Sigmoid colon (tissue), 6 donors: ENCODE measurements at regions not wholly inside any gene's neighbourhood (a gene's known extent, or its start where the extent isn't known, plus 50 kb on each side); places are given as distances from the start of the nearest gene placed in this dataset.
"Not testable (repeated sequence)": the region's sequence is repeated elsewhere in the genome, so short reads cannot be mapped to it uniquely, and the experiment has no call there.

ENCODE experiments used
- DNase-seq: peaks from one replicate; pipeline ENCODE4 v3.0.0-alpha.2; 2019
- H3K27ac ChIP-seq, 4 donors: fragments of 200-600 bp; sonication (generic); one replicate each; pipeline ENCODE4 v1.5.1; 2016 to 2019; ENCODE audit warnings: mild to moderate bottlenecking in 1 of 4
- H3K27me3 ChIP-seq, 3 donors: fragments of 200-600 bp; sonication (generic); one replicate each; pipeline ENCODE4 v1.5.1; 2019; ENCODE audit warnings: mild to moderate bottlenecking in 1 of 3
- H3K36me3 ChIP-seq, 4 donors: fragments of 200-600 bp; sonication (generic); one replicate each; pipeline ENCODE4 v1.5.1; 2016 to 2019
- H3K4me1 ChIP-seq, 4 donors: fragments of 200-600 bp; sonication (generic); one replicate each; pipeline ENCODE4 v1.5.1; 2017 to 2019
- H3K4me3 ChIP-seq, 4 donors: fragments of 200-600 bp; sonication (generic); one replicate each; pipeline ENCODE4 v1.5.1; 2017 to 2019; ENCODE audit warnings: mild to moderate bottlenecking in 2 of 4, moderate library complexity in 1 of 4
- H3K9me3 ChIP-seq, 4 donors: fragments of 200-600 bp in 3 of 4; sonication (generic) in 3 of 4; one replicate each; pipeline versions ENCODE4 v1.5.1 to v1.6.1; 2013 to 2019
- EP300 ChIP-seq, 4 donors: sonication (generic); formaldehyde crosslinking; IDR thresholded peaks; one replicate each; pipeline ENCODE4 v1.6.1; 2017; ENCODE audit warnings: antibody characterized with exemption in 4 of 4
- POLR2A ChIP-seq, 2 donors: fragments of 450-650 bp; IDR thresholded peaks; one replicate each; pipeline ENCODE4 v1.6.1; 2016; ENCODE audit warnings: antibody characterized with exemption in 2 of 2, mild to moderate bottlenecking in 2 of 2, moderate library complexity in 2 of 2
- POLR2AphosphoS5 ChIP-seq, 4 donors: sonication (generic); formaldehyde crosslinking; IDR thresholded peaks; one replicate each; pipeline ENCODE4 v1.6.1; 2017; ENCODE audit warnings: antibody characterized with exemption in 4 of 4
- WGBS, 2 donors: extraction: QIAGEN DNeasy Blood & Tissue Kit; methylation state at CpG; one replicate each; pipeline ENCODE4 v1.1.7; 2013; 5-methylcytosine and 5-hydroxymethylcytosine counted together
- intact Hi-C: fragments of 100-400 bp; cut with DNase I; formaldehyde crosslinking; loops from one replicate; pipeline ENCODE4 v1.15.1; 2023
- TF ChIP-seq, protein P1 (sequence below), 4 experiments: fragments of 450-650 bp in 3 of 4; fragments of 200-600 bp in 1 of 4; IDR thresholded peaks; one replicate each; pipeline ENCODE4 v1.5.1; 2016 to 2019; ENCODE audit warnings: antibody characterized with exemption in 4 of 4, mild to moderate bottlenecking in 3 of 4, moderate library complexity in 2 of 4
- donor health status: healthy with polysubstance abuse.
- donor health status: healthy.

DNA sequence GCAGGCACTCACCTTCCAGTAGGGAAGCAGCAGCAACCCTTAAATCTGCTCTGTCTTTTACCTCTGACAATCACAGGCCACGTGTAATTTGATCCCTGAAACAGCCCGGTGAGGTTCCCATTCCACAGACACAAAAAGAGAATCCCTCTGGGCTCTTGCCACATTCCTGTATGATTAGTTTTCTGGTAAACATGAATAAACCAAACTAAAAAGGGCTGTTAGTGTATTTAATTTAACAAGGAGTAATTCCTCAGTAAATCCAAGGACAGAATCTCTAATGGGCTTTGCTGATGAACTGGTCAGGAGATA is 186.9 kb downstream of the FAM43A start:
- Histone ChIP-seq H3K27ac (no peak overlapping the region), H3K9me3 (peaks cover 0 to 2% (median 0%) of the 10 kb centered on the region in 4 donors), H3K4me1 (peaks cover 0 to 33% (median 16%) of the 10 kb centered on the region in 4 donors), H3K4me3 (no peak overlapping the region), H3K36me3 (no peaks in the 10 kb centered on the region), H3K27me3 (no peaks in the 10 kb centered on the region)
- intact Hi-C loops = no loop called here
- TF ChIP-seq EP300 (IDR thresholded peaks at IDR 0.05) (no peak), POLR2A (IDR thresholded peaks at IDR 0.05) (no peak), POLR2AphosphoS5 (IDR thresholded peaks at IDR 0.05) (no peak)
- DNase-seq = no peak
- WGBS, 2 donors = 36 to 42% methylated on average over 2 of the region's 2 CpGs

DNA sequence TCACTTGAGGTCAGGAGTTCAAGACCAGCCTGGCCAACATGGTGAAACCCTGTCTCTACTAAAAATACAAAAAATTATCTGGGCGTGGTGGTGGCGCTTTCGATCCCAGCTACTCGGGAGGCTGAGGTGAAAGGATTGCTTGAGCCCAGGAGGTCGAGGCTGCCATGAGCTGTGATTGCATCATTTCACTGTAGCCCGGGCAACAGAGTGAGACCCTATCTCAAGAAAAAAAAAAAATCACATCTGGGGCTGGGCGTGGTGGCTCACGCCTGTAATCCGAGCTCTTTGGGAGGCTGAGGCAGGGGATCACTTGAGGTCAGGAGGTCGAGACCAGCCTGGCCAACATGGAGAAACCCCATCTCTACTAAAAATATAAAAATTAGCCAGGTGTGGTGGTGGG is 187.8 kb downstream of the FAM43A start:
- H3K27ac ChIP-seq, H3K36me3 ChIP-seq, H3K27me3 ChIP-seq, H3K4me3 ChIP-seq, H3K9me3 ChIP-seq, DNase-seq, intact Hi-C loops: not testable (repeated sequence)
- WGBS, 2 donors = 76 to 94% methylated on average over 10 of the region's 10 CpGs
- peaks cover 0 to 33% (median 16%) of the 10 kb centered on the region in 4 donors for H3K4me1 ChIP-seq

DNA sequence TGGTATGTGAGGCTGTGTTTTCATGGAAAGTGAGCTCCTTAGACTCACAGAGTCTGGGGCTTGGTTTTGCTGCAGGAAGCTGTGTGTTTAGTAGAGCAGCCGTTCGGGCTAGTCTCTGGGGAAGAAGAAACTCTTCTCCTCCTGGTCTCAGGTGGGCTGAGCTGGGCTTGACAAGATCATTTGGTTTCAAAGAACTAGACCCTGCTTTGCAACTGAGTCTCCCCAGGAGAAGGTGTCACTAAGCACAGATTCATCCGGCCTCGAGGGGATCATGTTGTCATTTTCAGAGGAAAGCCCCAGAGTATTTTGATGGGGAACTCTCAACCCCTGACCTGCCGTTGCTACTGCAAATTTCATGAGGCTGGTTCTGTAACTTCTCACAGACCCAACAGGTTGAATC is 188.5 kb downstream of the FAM43A start:
- Histone ChIP-seq H3K27me3 (no peaks in the 10 kb centered on the region), H3K36me3 (no peaks in the 10 kb centered on the region), H3K4me3 (no peak overlapping the region), H3K4me1 (peaks cover 0 to 33% (median 16%) of the 10 kb centered on the region in 4 donors), H3K27ac (no peak overlapping the region), H3K9me3 (peaks cover 0 to 2% (median 0%) of the 10 kb centered on the region in 4 donors)
- 66 to 80% methylated on average over 5 of the region's 5 CpGs for WGBS, 2 donors
- intact Hi-C loops = no loop called here
- DNase-seq = no peak
- TF ChIP-seq EP300 (IDR thresholded peaks at IDR 0.05) = no peak
- no peak for TF ChIP-seq POLR2A (IDR thresholded peaks at IDR 0.05)
- TF ChIP-seq, protein P1, sequence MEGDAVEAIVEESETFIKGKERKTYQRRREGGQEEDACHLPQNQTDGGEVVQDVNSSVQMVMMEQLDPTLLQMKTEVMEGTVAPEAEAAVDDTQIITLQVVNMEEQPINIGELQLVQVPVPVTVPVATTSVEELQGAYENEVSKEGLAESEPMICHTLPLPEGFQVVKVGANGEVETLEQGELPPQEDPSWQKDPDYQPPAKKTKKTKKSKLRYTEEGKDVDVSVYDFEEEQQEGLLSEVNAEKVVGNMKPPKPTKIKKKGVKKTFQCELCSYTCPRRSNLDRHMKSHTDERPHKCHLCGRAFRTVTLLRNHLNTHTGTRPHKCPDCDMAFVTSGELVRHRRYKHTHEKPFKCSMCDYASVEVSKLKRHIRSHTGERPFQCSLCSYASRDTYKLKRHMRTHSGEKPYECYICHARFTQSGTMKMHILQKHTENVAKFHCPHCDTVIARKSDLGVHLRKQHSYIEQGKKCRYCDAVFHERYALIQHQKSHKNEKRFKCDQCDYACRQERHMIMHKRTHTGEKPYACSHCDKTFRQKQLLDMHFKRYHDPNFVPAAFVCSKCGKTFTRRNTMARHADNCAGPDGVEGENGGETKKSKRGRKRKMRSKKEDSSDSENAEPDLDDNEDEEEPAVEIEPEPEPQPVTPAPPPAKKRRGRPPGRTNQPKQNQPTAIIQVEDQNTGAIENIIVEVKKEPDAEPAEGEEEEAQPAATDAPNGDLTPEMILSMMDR (IDR thresholded peaks at IDR 0.05) = no peak
- no peak for TF ChIP-seq POLR2AphosphoS5 (IDR thresholded peaks at IDR 0.05)

DNA sequence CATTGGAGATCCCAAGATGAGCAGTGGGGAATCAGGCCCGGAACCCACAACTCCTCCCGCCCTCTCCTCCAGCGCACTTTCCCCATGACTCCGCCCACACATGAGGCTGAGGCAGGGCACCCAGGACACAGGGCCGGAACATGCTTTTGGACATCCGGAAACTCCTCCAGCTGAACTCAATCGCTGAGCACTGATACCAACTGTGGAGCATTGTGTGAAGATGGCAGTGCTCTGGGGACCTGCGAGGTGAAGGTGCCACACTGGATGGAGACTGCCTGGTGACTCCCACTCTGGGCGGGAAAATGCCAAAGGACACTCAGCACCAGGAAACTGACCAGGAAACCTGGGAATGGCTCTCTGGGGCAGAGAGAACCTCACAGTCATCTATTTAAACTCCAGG is 189.1 kb downstream of the FAM43A start:
- Histone ChIP-seq H3K4me1 (peaks cover 0 to 37% (median 16%) of the 10 kb centered on the region in 4 donors), H3K27me3 (no peaks in the 10 kb centered on the region), H3K4me3 (no peak overlapping the region), H3K9me3 (peaks cover 0 to 2% (median 0%) of the 10 kb centered on the region in 4 donors), H3K27ac (no peak overlapping the region), H3K36me3 (no peaks in the 10 kb centered on the region)
- WGBS, 2 donors = 95% methylated on average over 9 of the region's 9 CpGs
- intact Hi-C loops = no loop called here
- DNase-seq = no peak
- no peak for TF ChIP-seq POLR2A (IDR thresholded peaks at IDR 0.05)
- no peak for TF ChIP-seq EP300 (IDR thresholded peaks at IDR 0.05)
- TF ChIP-seq, protein P1 (IDR thresholded peaks at IDR 0.05) = no peak
- no peak for TF ChIP-seq POLR2AphosphoS5 (IDR thresholded peaks at IDR 0.05)

DNA sequence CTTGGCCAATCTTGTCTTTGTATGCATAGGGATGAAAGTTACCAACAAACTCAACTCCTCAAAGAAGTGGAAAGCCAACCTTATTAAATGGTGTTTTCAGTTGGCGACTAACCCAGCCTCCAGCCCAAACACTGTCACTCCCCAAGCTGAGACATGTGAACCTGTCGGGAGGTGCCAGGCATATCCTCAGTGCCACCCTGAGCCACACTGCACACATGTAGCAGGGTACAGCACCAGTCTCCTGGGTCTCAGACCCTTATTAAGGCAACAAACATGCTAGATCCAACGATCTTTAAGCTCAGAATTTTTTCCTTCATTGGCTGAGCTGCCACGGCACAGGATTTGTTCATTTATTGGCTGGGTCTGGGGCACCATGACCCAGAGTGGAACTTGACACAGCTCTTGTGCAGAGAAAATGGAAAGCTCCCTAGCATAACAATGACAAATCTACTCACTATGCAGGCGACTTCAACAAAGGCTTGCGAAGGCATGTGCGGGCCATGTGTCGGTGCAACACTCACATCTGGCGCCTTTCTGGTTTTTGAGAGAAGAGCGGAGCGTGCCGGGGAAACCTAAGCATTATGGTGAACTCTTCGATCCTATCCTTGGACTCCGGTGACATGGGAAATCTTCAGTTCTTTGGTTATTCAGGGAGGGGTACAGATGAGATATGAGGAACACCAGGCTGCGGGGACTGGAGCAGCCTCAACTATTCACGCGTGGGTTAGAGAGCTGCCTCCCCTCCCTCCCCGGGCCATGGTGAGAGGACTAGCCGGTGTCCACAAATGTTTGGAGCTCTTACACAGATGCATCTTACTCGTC is 190.1 kb downstream of the FAM43A start:
- no peak for TF ChIP-seq POLR2A (IDR thresholded peaks at IDR 0.05)
- Histone ChIP-seq H3K9me3 (no peaks in the 10 kb centered on the region), H3K27ac (no peak overlapping the region), H3K36me3 (no peaks in the 10 kb centered on the region), H3K4me1 (peaks cover 0 to 44% (median 16%) of the 10 kb centered on the region in 4 donors), H3K4me3 (no peak overlapping the region), H3K27me3 (no peaks in the 10 kb centered on the region)
- no peak for DNase-seq
- WGBS, 2 donors = 94 to 96% methylated on average over 20 of the region's 20 CpGs
- intact Hi-C loops = no loop called here

DNA sequence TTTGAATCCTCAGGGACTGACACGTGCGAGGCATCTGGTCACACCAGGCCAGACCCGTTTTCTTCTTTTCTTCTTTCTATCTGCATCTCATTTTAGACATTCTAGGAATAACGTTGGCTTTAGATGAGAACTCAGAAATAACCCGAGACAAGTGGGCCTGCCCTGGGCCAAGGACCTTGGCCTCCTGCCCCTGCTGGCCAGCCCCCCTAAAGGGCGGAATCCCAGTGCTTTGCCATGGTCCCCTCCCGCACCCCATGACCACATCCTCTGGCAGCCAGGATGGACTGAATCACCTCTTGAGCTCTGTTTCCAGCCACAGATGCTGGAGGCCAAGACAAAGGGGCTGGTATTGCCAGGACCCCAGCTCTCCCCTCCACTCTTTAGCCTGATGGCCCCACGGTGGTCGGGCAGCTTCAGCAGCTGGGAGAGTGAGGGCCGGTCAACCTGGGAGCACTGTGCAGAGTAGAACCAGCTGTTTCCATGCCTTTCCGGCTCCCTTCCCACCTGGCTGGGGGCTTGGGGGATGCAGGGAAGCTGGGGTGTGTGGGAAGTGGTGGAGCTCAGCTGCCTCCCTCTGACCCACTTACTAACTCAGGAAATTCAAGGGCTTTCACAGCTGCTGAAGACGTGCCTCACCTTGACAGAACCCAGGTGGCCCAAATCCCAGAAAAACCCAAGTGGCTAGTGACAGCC is 190.9 kb downstream of the FAM43A start:
- peak overlapping the region in 3 of 4 donors; percentile 6 to 45 (median 9) for H3K27ac ChIP-seq
- WGBS, 2 donors = 86 to 93% methylated on average over 12 of the region's 12 CpGs
- intact Hi-C loops = no loop called here
- no peak for DNase-seq
- H3K27me3 ChIP-seq = no peaks in the 10 kb centered on the region
- peaks cover 0 to 40% (median 10%) of the 10 kb centered on the region in 4 donors for H3K4me1 ChIP-seq
- H3K9me3 ChIP-seq = no peaks in the 10 kb centered on the region
- TF ChIP-seq POLR2A (IDR thresholded peaks at IDR 0.05) (no peak), EP300 (IDR thresholded peaks at IDR 0.05) (no peak), POLR2AphosphoS5 (IDR thresholded peaks at IDR 0.05) (no peak)
- TF ChIP-seq, protein P1 (IDR thresholded peaks at IDR 0.05) = no peak
- no peak overlapping the region for H3K4me3 ChIP-seq
- no peaks in the 10 kb centered on the region for H3K36me3 ChIP-seq
